Fibroblast of villous mesenchyme (primary cell): ENCODE measurements at regions not wholly inside any gene's neighbourhood (a gene's known extent, or its start where the extent isn't known, plus 50 kb on each side); places are given as distances from the start of the nearest gene placed in this dataset.

Experiments
- DNase-seq: peaks from one replicate; pipeline ENCODE4 v3.0.0-alpha.2; 2010; ENCODE audit warnings: low read depth
- H3K4me3 ChIP-seq: 2 replicates; pipeline ENCODE4 v1.5.1; 2011; ENCODE audit warnings: low read depth, mild to moderate bottlenecking, low read length
- CTCF ChIP-seq: IDR thresholded peaks from 2 replicates; pipeline ENCODE4 v1.5.1; 2012; ENCODE audit warnings: low read depth, mild to moderate bottlenecking, low read length; ENCODE audit not compliant: insufficient read depth

GRCh38 chr9:2281031-2281802 lies 266.1 kb downstream of the SMARCA2 start:
- H3K4me3 ChIP-seq: no peak overlapping the region
- no peak for DNase-seq
- no peak for TF ChIP-seq CTCF

DNA sequence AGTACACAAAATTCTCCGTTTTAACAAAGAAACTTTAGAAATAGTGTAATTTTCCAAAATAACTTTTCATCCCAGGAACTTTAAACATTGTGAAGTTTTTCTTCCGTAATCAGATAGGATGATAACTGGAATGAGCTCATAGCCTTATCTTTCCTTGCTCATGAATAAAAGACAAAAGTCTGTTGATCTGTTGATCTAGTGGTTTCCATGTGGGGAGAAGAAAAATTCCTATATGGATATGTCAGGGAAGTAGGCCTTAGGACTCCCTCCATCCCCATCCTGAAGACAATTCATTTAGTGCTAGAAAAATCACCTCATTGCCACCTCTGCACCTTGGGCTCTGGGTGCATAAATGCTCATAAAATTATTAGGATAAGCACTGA lies 266.6 kb downstream of the SMARCA2 start:
- H3K4me3 ChIP-seq: no peak overlapping the region
- TF ChIP-seq CTCF: no peak
- DNase-seq: peak; percentile 66

DNA sequence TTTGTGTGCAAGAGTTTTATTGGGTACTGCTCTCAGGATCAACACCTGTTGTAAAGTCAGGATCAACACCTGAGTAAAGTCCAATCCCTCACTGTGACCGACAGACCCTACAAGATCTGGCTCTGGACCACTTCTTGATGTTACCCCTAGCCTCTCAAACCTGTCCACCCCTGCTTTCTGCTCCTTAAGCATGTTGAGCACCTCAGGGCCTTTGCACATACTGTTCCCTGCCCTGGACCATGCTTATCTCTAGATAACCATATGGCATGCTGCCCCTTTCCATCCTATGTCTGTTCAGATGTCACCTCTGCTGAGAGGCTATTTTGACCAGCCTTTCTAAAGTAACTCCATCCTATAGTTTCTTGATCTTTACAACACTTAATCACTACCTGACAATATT lies 269.6 kb downstream of the SMARCA2 start:
- TF ChIP-seq CTCF: no peak
- DNase-seq: no peak
- no peak overlapping the region for H3K4me3 ChIP-seq

GRCh38 chr9:2285416-2286332 lies 270.5 kb downstream of the SMARCA2 start:
- no peak for TF ChIP-seq CTCF
- no peak for DNase-seq
- no peak overlapping the region for H3K4me3 ChIP-seq

DNA sequence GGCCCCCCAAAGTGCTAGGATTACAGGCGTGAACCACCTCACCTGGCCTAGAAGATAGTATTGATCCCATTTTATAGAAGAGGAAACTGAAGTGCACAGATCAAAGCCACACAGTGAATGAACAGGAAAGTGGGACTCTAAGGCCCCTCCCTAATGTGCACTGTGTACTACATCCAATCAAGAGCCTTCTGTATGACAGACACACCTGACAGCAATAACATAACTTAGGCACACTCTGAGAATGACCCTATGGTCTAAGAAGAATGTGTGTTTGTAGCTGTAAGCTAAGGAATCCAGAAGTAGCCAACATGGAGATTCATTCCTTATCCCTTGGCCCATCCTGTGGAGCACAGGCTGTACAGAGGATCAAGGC lies 271.2 kb downstream of the SMARCA2 start:
- H3K4me3 ChIP-seq: no peak overlapping the region
- DNase-seq: no peak
- TF ChIP-seq CTCF: no peak

DNA sequence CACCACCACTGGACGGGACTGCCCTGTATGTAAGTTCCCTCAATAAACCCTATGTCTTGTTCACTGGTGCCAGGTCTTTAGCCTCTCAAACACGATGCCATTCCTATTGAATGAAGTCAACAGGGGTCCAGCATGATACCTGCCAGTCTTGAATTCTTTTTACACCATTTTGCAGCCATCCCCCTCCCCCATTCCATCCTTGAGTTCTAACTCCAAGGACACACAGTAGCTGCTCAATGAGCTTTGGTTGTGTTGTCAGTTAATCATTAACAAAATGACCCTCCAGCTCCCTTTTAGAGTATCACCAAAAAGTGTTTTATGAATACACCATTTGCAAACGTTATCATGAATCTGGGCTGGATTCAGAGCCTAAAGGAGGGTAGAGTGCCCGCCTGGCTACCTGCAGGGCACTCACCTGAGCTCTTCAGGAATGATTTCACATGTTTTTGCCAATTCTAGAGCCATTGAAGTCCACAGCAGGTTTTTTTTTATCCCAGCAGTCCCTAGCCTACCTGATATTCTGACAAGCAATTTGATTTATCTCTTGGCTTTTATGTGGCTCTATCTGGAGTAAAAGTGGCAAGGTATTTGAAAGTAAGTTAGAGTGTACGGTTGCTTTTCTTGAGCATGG lies 271.8 kb downstream of the SMARCA2 start:
- DNase-seq: no peak
- no peak overlapping the region for H3K4me3 ChIP-seq
- TF ChIP-seq CTCF: no peak
